Neural cell (in vitro differentiated cells): ENCODE measurements at regions not wholly inside any gene's neighbourhood (a gene's known extent, or its start where the extent isn't known, plus 50 kb on each side); places are given as distances from the start of the nearest gene placed in this dataset.

Source experiments
- H2AFZ ChIP-seq: fragments of 200-600, 300-800 bp; sonication (generic), shearing (Covaris generic); 2 replicates; pipeline ENCODE4 v1.6.0; 2014; ENCODE audit warnings: low read depth, mild to moderate bottlenecking, antibody characterized with exemption, low read length, moderate library complexity
- H3F3A ChIP-seq: fragments of 200-600 bp; shearing (Covaris generic); 2 replicates; pipeline ENCODE4 v1.6.1; 2016; ENCODE audit warnings: mild to moderate bottlenecking, moderate library complexity, mixed read lengths, antibody characterized with exemption, low read length; ENCODE audit not compliant: insufficient read depth, poor library complexity, severe bottlenecking
- H3K27ac ChIP-seq: fragments of 200-600, 300-800 bp; sonication (generic), shearing (Covaris generic); 2 replicates; pipeline ENCODE4 v1.5.1; 2014; ENCODE audit warnings: mild to moderate bottlenecking, low read length, moderate library complexity
- H3K27me3 ChIP-seq: fragments of 300-800, 200-600 bp; sonication (generic), shearing (Covaris generic); 2 replicates; pipeline ENCODE4 v1.6.0; 2014; ENCODE audit warnings: mild to moderate bottlenecking, low read depth, low read length, moderate library complexity; ENCODE audit not compliant: insufficient read depth
- H3K36me3 ChIP-seq: fragments of 300-800, 200-600 bp; sonication (generic), shearing (Covaris generic); 2 replicates; pipeline ENCODE4 v1.5.1; 2014; ENCODE audit warnings: mild to moderate bottlenecking, antibody characterized with exemption, low read length, moderate library complexity; ENCODE audit not compliant: insufficient read depth
- H3K4me2 ChIP-seq: fragments of 300-800, 200-600 bp; sonication (generic), shearing (Covaris generic); 2 replicates; pipeline ENCODE4 v1.6.0; 2014; ENCODE audit warnings: mild to moderate bottlenecking, low read length
- H3K4me3 ChIP-seq: fragments of 300-800, 200-600 bp; sonication (generic), shearing (Covaris generic); 2 replicates; pipeline ENCODE4 v1.5.1; 2014; ENCODE audit warnings: mild to moderate bottlenecking, low read length, moderate library complexity
- H3K79me2 ChIP-seq: fragments of 200-600 bp; shearing (Covaris generic); replicated peaks from 2 replicates; pipeline ENCODE4 v1.6.0; 2014; ENCODE audit warnings: mild to moderate bottlenecking, low read length, moderate library complexity; ENCODE audit not compliant: insufficient read depth
- H3K9ac ChIP-seq: fragments of 300-800, 200-600 bp; sonication (generic), shearing (Covaris generic); 2 replicates; pipeline ENCODE4 v1.6.1; 2016; ENCODE audit warnings: mild to moderate bottlenecking, low read length, mixed read lengths
- H3K9me2 ChIP-seq: fragments of 200-600 bp; shearing (Covaris generic); 2 replicates; pipeline ENCODE4 v1.6.1; 2016; ENCODE audit warnings: mild to moderate bottlenecking, low read length, mixed read lengths; ENCODE audit not compliant: insufficient read depth
- H3K9me3 ChIP-seq: fragments of 200-600, 300-800 bp; sonication (generic), shearing (Covaris generic); 2 replicates; pipeline ENCODE4 v1.6.1; 2016; ENCODE audit warnings: mild to moderate bottlenecking, mixed run types, low read length, moderate library complexity, mixed read lengths
- H4K20me1 ChIP-seq: fragments of 200-600 bp; shearing (Covaris generic); 2 replicates; pipeline ENCODE4 v1.6.1; 2016; ENCODE audit warnings: mild to moderate bottlenecking, mixed run types; ENCODE audit not compliant: insufficient read depth
- EP300 ChIP-seq: fragments of 450-650 bp; conservative IDR thresholded peaks from 2 replicates; pipeline ENCODE4 v1.6.1; 2014; ENCODE audit warnings: antibody characterized with exemption, mild to moderate bottlenecking, moderate library complexity; ENCODE audit not compliant: poor library complexity, severe bottlenecking
- EZH2 ChIP-seq: fragments of 200-600, 300-800 bp; shearing (Covaris generic), sonication (generic); IDR thresholded peaks from 2 replicates; pipeline ENCODE4 v1.6.1; 2014; ENCODE audit warnings: antibody characterized with exemption, low read length, borderline replicate concordance, mild to moderate bottlenecking; ENCODE audit not compliant: insufficient read depth, poor library complexity, severe bottlenecking
- MXI1 ChIP-seq: fragments of 450-650 bp; conservative IDR thresholded peaks from 2 replicates; pipeline ENCODE4 v1.6.1; 2014; ENCODE audit warnings: antibody characterized with exemption, mild to moderate bottlenecking; ENCODE audit not compliant: poor library complexity, severe bottlenecking
- POLR2AphosphoS5 ChIP-seq: IDR thresholded peaks from 2 replicates; pipeline ENCODE4 v1.6.1; 2012
- RAD21 ChIP-seq: fragments of 450-650 bp; conservative IDR thresholded peaks from 2 replicates; pipeline ENCODE4 v1.6.1; 2014; ENCODE audit warnings: antibody characterized with exemption, mild to moderate bottlenecking, moderate library complexity
- SMC3 ChIP-seq: fragments of 450-650 bp; conservative IDR thresholded peaks from 2 replicates; pipeline ENCODE4 v1.6.1; 2014; ENCODE audit warnings: antibody characterized with exemption, mild to moderate bottlenecking, moderate library complexity; ENCODE audit not compliant: poor library complexity
- TAF1 ChIP-seq: IDR thresholded peaks from 2 replicates; pipeline ENCODE4 v1.6.1; 2012; ENCODE audit warnings: low read depth
- TF ChIP-seq, protein P1 (sequence below): fragments of 450-650 bp; IDR thresholded peaks from 2 replicates; pipeline ENCODE4 v1.5.1; 2014; ENCODE audit warnings: antibody characterized with exemption, mild to moderate bottlenecking, moderate library complexity; ENCODE audit not compliant: poor library complexity, severe bottlenecking
- TF ChIP-seq, protein P2 (sequence below): IDR thresholded peaks from 2 replicates; pipeline ENCODE4 v1.6.1; 2012; ENCODE audit warnings: borderline replicate concordance

DNA sequence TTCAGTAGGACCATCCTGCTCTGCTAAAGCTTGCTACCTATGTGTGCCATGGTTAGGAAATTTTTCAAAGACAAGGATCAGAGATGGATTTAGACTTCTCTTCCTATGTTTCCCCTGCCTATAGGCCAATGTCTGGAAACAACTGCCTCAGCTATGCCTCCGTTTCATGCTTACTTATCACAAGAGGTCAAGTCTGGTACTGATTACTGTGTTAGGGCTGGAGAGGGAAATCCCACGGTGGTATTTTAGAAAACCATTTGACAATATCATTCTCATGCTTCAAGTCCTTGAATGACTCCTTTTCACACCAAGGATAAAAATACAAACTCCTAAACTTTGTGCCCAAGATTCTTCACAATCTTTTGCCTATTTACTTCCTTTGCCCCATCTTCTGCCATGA is 484.3 kb downstream of the DHX35 start:
- H4K20me1 ChIP-seq, result no peaks in the 10 kb centered on the region
- H3K36me3 ChIP-seq, result no peaks in the 10 kb centered on the region
- H3K27ac ChIP-seq, result no peak overlapping the region
- no peak overlapping the region for H3K4me3 ChIP-seq
- TF ChIP-seq SMC3 (no peak), TAF1 (no peak), EP300 (no peak), MXI1 (no peak), EZH2 (no peak), POLR2AphosphoS5 (no peak), RAD21 (no peak)
- TF ChIP-seq, protein P1, sequence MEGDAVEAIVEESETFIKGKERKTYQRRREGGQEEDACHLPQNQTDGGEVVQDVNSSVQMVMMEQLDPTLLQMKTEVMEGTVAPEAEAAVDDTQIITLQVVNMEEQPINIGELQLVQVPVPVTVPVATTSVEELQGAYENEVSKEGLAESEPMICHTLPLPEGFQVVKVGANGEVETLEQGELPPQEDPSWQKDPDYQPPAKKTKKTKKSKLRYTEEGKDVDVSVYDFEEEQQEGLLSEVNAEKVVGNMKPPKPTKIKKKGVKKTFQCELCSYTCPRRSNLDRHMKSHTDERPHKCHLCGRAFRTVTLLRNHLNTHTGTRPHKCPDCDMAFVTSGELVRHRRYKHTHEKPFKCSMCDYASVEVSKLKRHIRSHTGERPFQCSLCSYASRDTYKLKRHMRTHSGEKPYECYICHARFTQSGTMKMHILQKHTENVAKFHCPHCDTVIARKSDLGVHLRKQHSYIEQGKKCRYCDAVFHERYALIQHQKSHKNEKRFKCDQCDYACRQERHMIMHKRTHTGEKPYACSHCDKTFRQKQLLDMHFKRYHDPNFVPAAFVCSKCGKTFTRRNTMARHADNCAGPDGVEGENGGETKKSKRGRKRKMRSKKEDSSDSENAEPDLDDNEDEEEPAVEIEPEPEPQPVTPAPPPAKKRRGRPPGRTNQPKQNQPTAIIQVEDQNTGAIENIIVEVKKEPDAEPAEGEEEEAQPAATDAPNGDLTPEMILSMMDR, result no peak
- TF ChIP-seq, protein P2, sequence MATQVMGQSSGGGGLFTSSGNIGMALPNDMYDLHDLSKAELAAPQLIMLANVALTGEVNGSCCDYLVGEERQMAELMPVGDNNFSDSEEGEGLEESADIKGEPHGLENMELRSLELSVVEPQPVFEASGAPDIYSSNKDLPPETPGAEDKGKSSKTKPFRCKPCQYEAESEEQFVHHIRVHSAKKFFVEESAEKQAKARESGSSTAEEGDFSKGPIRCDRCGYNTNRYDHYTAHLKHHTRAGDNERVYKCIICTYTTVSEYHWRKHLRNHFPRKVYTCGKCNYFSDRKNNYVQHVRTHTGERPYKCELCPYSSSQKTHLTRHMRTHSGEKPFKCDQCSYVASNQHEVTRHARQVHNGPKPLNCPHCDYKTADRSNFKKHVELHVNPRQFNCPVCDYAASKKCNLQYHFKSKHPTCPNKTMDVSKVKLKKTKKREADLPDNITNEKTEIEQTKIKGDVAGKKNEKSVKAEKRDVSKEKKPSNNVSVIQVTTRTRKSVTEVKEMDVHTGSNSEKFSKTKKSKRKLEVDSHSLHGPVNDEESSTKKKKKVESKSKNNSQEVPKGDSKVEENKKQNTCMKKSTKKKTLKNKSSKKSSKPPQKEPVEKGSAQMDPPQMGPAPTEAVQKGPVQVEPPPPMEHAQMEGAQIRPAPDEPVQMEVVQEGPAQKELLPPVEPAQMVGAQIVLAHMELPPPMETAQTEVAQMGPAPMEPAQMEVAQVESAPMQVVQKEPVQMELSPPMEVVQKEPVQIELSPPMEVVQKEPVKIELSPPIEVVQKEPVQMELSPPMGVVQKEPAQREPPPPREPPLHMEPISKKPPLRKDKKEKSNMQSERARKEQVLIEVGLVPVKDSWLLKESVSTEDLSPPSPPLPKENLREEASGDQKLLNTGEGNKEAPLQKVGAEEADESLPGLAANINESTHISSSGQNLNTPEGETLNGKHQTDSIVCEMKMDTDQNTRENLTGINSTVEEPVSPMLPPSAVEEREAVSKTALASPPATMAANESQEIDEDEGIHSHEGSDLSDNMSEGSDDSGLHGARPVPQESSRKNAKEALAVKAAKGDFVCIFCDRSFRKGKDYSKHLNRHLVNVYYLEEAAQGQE, result no peak
- no peaks in the 10 kb centered on the region for H3K79me2 ChIP-seq
- H3K9me3 ChIP-seq, result no peaks in the 10 kb centered on the region
- H3K9ac ChIP-seq, result no peak overlapping the region
- no peak overlapping the region for H3K4me2 ChIP-seq
- no peaks in the 10 kb centered on the region for H3K9me2 ChIP-seq
- no peak overlapping the region for H2AFZ ChIP-seq
- H3F3A ChIP-seq, result no peaks in the 10 kb centered on the region
- no peaks in the 10 kb centered on the region for H3K27me3 ChIP-seq

DNA sequence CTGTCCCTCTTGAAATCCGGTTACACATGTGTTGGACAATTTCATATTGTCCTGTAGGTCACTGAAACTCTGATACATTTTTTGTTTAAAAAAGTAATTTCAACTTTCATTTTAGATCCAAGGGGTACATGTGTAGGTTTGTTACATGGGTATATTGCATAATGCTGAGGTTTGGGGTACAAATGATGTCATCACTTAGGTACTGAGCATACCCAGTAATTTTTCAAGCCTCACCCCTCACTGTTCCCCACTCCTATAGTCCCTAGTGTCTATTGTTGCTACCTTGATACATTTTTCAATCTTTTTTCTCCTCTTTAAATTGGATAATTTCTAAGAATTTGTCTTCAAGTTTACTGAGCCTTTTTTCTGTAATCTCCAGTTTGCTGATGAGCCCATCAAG is 483.0 kb downstream of the DHX35 start:
- no peak overlapping the region for H3K9ac ChIP-seq

More for the DNA sequence above, 483.0 kb downstream of the DHX35 start:
- H3K36me3 ChIP-seq, result no peaks in the 10 kb centered on the region
- H3K9me3 ChIP-seq, result no peaks in the 10 kb centered on the region
- no peak for TF ChIP-seq SMC3
- no peak for TF ChIP-seq EZH2
- TF ChIP-seq, protein P1, result no peak
- TF ChIP-seq POLR2AphosphoS5, result no peak
- no peak overlapping the region for H3K4me2 ChIP-seq
- H3K79me2 ChIP-seq, result no peaks in the 10 kb centered on the region
- no peak overlapping the region for H2AFZ ChIP-seq
- H3F3A ChIP-seq, result no peaks in the 10 kb centered on the region
- no peak overlapping the region for H3K27ac ChIP-seq
- no peak overlapping the region for H3K4me3 ChIP-seq
- H4K20me1 ChIP-seq, result no peaks in the 10 kb centered on the region
- H3K9me2 ChIP-seq, result no peaks in the 10 kb centered on the region
- H3K27me3 ChIP-seq, result no peaks in the 10 kb centered on the region
